ENCODE measurements at regions not wholly inside any gene's neighbourhood (a gene's known extent, or its start where the extent isn't known, plus 50 kb on each side); places are given as distances from the start of the nearest gene placed in this dataset.

GRCh38 chr11:71307811-71308645, 55.7 kb upstream of the SHANK2 start:
- H3K36me3 ChIP-seq (ENCODE audit: low read depth, missing control alignments): no peaks in the 10 kb centered on the region
- DNase-seq: no peak
- TF ChIP-seq CTCF (IDR thresholded peaks at IDR 0.05) (no peak), POLR2A (IDR thresholded peaks at IDR 0.05) (no peak)
- no peak overlapping the region for H3K4me3 ChIP-seq
- no peaks in the 10 kb centered on the region for H3K27me3 ChIP-seq
- 97 to 98% methylated on average over 5 of the region's 5 CpGs for whole genome bisulfite sequencing, 2 donors
- H3K27ac ChIP-seq: no peak overlapping the region
- intact Hi-C loops (cut with DNase I; ENCODE audit: low total_unique reads): no loop called here
- H3K9me3 ChIP-seq: no peaks in the 10 kb centered on the region
- H3K4me1 ChIP-seq: no peaks in the 10 kb centered on the region

GRCh38 chr11:71305451-71306125, 53.2 kb upstream of the SHANK2 start:
- no peak overlapping the region for H3K4me3 ChIP-seq
- no peaks in the 10 kb centered on the region for H3K4me1 ChIP-seq
- H3K27me3 ChIP-seq: no peaks in the 10 kb centered on the region
- no peak for DNase-seq
- WGBS, 2 donors: 89 to 92% methylated on average over 14 to 18 of the region's 18 CpGs
- H3K36me3 ChIP-seq (ENCODE audit: low read depth, missing control alignments): no peaks in the 10 kb centered on the region
- intact Hi-C loops (cut with DNase I; ENCODE audit: low total_unique reads): no loop called here
- no peaks in the 10 kb centered on the region for H3K9me3 ChIP-seq
- no peak for TF ChIP-seq POLR2A (IDR thresholded peaks at IDR 0.05)
- no peak overlapping the region for H3K27ac ChIP-seq

- no peak for TF ChIP-seq POLR2A (IDR thresholded peaks at IDR 0.05)
- TF ChIP-seq CTCF (IDR thresholded peaks at IDR 0.05): no peak
- 88 to 95% methylated on average over 7 of the region's 7 CpGs for WGBS, 2 donors
- intact Hi-C loops (cut with DNase I; ENCODE audit: low total_unique reads): no loop called here
- no peaks in the 10 kb centered on the region for H3K27me3 ChIP-seq
- H3K27ac ChIP-seq: no peak overlapping the region
- no peaks in the 10 kb centered on the region for H3K9me3 ChIP-seq
- H3K36me3 ChIP-seq (ENCODE audit: low read depth, missing control alignments): no peaks in the 10 kb centered on the region
- H3K4me1 ChIP-seq: no peaks in the 10 kb centered on the region
- no peak for DNase-seq
- no peak overlapping the region for H3K4me3 ChIP-seq
Observed at GRCh38 chr11:71305041-71305440, 52.7 kb upstream of the SHANK2 start.

- TF ChIP-seq POLR2A (IDR thresholded peaks at IDR 0.05) (no peak), CTCF (IDR thresholded peaks at IDR 0.05) (no peak)
Observed at GRCh38 chr11:71304491-71304890, 52.1 kb upstream of the SHANK2 start.

GRCh38 chr11:71304045-71304444, 51.7 kb upstream of the SHANK2 start:
- DNase-seq: no peak
- Histone ChIP-seq H3K27ac (no peak overlapping the region), H3K27me3 (no peaks in the 10 kb centered on the region), H3K9me3 (no peaks in the 10 kb centered on the region), H3K4me3 (no peak overlapping the region), H3K36me3 (ENCODE audit: low read depth, missing control alignments) (no peaks in the 10 kb centered on the region), H3K4me1 (no peaks in the 10 kb centered on the region)
- TF ChIP-seq CTCF (IDR thresholded peaks at IDR 0.05): no peak
- TF ChIP-seq POLR2A (IDR thresholded peaks at IDR 0.05): no peak
- intact Hi-C loops (cut with DNase I; ENCODE audit: low total_unique reads): no loop called here
- 90 to 100% methylated on average over 1 of the region's 1 CpG for WGBS, 2 donors

More at GRCh38 chr11:71304491-71304890, 52.1 kb upstream of the SHANK2 start:
- H3K27ac ChIP-seq: no peak overlapping the region
- no peak overlapping the region for H3K4me3 ChIP-seq
- H3K27me3 ChIP-seq: no peaks in the 10 kb centered on the region
- intact Hi-C loops (cut with DNase I; ENCODE audit: low total_unique reads): no loop called here
- no peaks in the 10 kb centered on the region for H3K9me3 ChIP-seq
- no peak for DNase-seq
- no peaks in the 10 kb centered on the region for H3K36me3 ChIP-seq (ENCODE audit: low read depth, missing control alignments)
- H3K4me1 ChIP-seq: no peaks in the 10 kb centered on the region
- WGBS, 2 donors: 90 to 100% methylated on average over 3 of the region's 3 CpGs
